Neural cell (in vitro differentiated cells): ENCODE measurements at regions not wholly inside any gene's neighbourhood (a gene's known extent, or its start where the extent isn't known, plus 50 kb on each side); places are given as distances from the start of the nearest gene placed in this dataset.

Experiments used
- CTCF ChIP-seq: fragments of 450-650 bp; IDR thresholded peaks from 2 replicates; pipeline ENCODE4 v1.5.1; 2014; ENCODE audit warnings: antibody characterized with exemption, mild to moderate bottlenecking, moderate library complexity; ENCODE audit not compliant: poor library complexity, severe bottlenecking
- EZH2 ChIP-seq: fragments of 200-600, 300-800 bp; shearing (Covaris generic), sonication (generic); IDR thresholded peaks from 2 replicates; pipeline ENCODE4 v1.6.1; 2014; ENCODE audit warnings: antibody characterized with exemption, low read length, borderline replicate concordance, mild to moderate bottlenecking; ENCODE audit not compliant: insufficient read depth, poor library complexity, severe bottlenecking
- MXI1 ChIP-seq: fragments of 450-650 bp; conservative IDR thresholded peaks from 2 replicates; pipeline ENCODE4 v1.6.1; 2014; ENCODE audit warnings: antibody characterized with exemption, mild to moderate bottlenecking; ENCODE audit not compliant: poor library complexity, severe bottlenecking
- POLR2AphosphoS5 ChIP-seq: IDR thresholded peaks from 2 replicates; pipeline ENCODE4 v1.6.1; 2012
- REST ChIP-seq: IDR thresholded peaks from 2 replicates; pipeline ENCODE4 v1.6.1; 2012; ENCODE audit warnings: borderline replicate concordance
- SMC3 ChIP-seq: fragments of 450-650 bp; conservative IDR thresholded peaks from 2 replicates; pipeline ENCODE4 v1.6.1; 2014; ENCODE audit warnings: antibody characterized with exemption, mild to moderate bottlenecking, moderate library complexity; ENCODE audit not compliant: poor library complexity

DNA sequence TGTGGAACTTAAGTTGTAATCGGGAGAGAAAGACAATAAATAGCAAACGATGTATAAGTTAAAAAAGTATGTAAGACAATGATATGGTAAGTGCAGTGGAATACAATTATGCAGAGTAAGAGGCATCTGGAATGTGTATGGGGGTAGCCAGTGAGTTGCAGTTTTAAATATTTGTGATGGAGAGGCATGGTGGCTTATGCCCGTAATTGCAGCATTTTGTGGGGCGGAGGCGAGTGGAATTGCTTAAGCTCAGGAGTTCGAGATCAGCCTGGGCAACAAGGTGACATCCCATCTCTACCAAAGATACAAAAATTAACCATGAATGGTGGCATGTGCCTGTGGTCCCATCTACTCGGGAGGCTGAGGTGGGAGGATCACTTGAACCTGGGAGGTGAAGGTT is 52.5 kb upstream of the WDFY3 start:
- TF ChIP-seq EZH2, result no peak
- TF ChIP-seq CTCF, result no peak
- no peak for TF ChIP-seq REST
- TF ChIP-seq POLR2AphosphoS5, result no peak
- no peak for TF ChIP-seq MXI1
- no peak for TF ChIP-seq SMC3
